ENCODE measurements at regions not wholly inside any gene's neighbourhood (a gene's known extent, or its start where the extent isn't known, plus 50 kb on each side); places are given as distances from the start of the nearest gene placed in this dataset.

GRCh38 chr15:46917721-46918252, 799.5 kb upstream of the SEMA6D start:
- TF ChIP-seq CTCF (IDR thresholded peaks at IDR 0.05) (no peak), POLR2A (IDR thresholded peaks at IDR 0.05) (no peak)

Data from uterus (tissue), 2 donors.